ENCODE measurements at regions not wholly inside any gene's neighbourhood (a gene's known extent, or its start where the extent isn't known, plus 50 kb on each side); places are given as distances from the start of the nearest gene placed in this dataset.
"Not testable (repeated sequence)": the region's sequence is repeated elsewhere in the genome, so short reads cannot be mapped to it uniquely, and the experiment has no call there.

- TF ChIP-seq POLR2AphosphoS5 (IDR thresholded peaks at IDR 0.05; ENCODE audit: insufficient read depth in 1 of 2, low read depth in 1 of 2); CTCF (IDR thresholded peaks at IDR 0.05); POLR2A (IDR thresholded peaks at IDR 0.05): not testable (repeated sequence)
Measured at GRCh38 chr4:189566900-189567299, 373.8 kb upstream of the FRG1 start.
